HG03342 (cell line): ENCODE measurements at regions not wholly inside any gene's neighbourhood (a gene's known extent, or its start where the extent isn't known, plus 50 kb on each side); places are given as distances from the start of the nearest gene placed in this dataset.
"Not testable (repeated sequence)": the region's sequence is repeated elsewhere in the genome, so short reads cannot be mapped to it uniquely, and the experiment has no call there.

ENCODE experiments used
- ATAC-seq: cut with Tn5 transposase; IDR thresholded peaks from one replicate; pipeline ENCODE4 v1.9.1; 2021; ENCODE audit warnings: mild to moderate bottlenecking, moderate library complexity; ENCODE audit not compliant: unreplicated experiment

DNA sequence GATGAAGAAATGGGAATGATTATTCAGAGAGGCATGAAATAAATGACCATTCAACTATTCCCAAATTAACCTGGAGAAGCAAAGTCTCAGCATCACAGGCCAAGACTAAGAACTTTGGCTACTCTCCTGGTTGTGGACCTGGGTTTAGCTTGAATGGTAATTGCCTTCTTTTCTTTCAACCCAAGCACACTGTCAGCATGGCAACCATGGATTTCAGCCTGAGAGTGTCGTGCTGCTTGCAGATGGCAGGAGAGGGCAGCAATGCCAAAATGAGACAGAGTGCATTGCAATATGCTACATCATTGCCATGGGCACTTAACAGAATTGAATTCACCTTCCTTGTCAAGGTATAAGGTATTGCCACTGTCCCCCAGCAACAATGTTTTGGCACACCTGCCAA, 767.2 kb downstream of the REEP3 start:
- no peak for ATAC-seq

DNA sequence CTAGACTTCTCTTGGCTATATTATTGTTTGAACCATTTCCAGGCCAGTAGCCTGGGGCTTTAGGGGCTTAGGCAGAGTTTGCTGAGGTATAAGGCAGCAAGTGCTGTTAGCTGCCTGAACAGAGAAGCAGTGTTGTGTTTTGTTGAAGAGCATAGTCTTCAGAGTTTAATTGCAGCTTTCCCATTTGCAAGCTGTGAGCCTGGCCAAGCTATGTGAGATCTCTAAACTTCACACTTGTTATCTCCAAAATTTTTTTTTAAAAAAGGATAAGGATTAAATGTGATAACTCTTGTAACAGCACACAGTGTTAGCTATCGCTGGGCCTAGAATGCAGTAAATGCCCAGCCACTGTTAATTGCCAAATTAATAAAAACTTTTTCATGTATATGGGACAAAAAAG, 782.4 kb downstream of the REEP3 start:
- no peak for ATAC-seq

DNA sequence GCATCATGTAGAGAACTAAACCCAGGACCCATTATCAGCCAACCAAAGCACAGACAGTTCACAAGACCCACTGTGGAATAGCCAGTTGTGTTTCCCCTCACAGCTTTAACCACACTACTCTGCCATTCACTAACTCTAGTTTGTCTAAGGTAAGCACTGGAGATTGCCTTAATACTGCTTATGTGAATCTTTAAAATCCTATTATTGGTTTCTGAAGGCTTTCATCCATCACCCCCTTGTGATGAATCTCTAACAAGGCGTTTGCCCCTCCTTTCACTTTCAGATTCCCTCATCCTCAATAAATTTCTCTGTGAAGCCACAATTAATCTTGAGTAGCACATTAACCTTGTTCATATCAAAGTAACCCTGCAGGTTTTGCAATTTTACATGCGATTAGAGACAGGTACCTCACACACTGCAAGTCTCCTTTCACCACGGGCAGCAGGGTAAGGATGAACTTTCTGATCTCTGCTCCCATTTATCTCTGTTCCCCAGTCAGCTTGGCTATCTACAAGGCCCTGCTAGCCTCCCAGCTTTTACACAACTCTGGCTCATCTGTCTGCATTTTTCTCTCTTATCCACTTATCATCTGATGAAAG, 785.6 kb downstream of the REEP3 start:
- no peak for ATAC-seq

DNA sequence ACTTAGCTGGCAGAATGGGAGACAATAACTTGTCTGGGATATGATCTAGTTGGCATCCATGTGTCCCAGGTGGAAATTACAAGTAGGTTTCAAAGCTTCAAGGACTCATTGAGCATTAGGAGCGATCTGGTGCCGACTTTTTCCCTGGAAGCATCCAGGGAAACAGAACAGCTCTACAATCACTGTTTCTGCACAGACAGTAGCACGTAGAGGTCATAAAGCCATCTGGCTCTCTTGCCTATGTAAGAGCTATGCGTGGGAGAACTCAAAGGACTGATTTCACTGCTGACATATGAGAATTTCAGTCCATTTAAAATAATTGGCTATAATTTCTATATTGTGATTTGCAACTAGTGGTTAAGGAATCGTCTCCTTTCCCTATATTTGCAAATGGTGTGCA, 791.7 kb downstream of the REEP3 start:
- no peak for ATAC-seq

DNA sequence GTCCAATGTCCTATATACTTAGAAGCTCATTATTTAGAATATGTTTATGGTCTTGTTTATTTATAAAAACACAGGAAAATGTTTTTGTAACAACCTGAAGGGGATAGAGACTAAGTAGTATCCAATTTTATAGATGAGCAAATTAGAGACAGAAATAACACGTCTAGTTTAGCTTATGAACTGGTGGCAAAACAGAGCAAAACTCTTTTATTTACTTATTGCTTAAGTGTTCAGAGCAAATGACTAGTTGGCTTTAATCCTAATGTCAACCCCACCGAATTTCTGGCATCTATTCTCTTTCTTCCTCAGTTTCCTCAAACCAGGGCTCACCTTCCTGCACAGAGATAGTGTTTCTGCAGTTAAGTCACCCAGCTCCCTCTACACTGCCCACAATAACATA, 792.8 kb downstream of the REEP3 start:
- no peak for ATAC-seq

DNA sequence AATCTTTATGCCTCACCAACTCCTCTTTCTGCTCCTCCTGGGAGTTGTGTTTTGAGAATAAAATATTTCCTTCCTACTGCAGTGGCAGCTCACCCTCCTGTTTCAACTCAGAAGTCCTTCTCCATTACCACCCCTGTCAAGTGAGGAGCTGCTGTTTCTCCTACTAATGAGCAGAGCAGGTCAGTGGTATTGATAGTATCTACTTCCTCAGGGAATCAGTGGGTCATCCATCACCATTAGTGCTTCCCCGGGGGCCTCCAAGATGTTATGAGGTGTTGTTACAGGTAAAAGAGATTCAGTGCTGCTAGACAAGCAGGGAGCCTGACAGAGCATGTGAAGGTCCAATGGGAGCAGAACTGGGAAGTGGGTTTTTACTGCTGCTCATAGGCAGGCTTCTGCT, 795.2 kb downstream of the REEP3 start:
- ATAC-seq = no peak

DNA sequence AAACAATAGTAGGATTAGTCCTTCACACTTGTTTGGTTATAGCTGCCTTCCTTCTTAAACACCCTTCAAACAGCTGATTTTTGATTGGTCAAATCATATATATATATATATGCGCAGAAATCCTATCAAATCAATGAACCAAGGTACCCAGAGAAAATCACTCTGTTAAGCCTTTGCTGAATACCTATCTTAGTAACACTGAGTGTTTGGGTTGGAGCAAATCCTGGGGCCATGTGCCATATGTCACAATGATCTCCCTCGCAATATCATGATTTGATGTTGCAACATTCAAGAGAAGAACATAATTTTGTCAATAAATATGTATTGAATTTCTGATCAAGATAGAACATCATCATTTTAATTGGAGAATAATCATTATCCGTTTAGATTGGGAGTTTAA, 795.6 kb downstream of the REEP3 start:
- ATAC-seq = no peak

DNA sequence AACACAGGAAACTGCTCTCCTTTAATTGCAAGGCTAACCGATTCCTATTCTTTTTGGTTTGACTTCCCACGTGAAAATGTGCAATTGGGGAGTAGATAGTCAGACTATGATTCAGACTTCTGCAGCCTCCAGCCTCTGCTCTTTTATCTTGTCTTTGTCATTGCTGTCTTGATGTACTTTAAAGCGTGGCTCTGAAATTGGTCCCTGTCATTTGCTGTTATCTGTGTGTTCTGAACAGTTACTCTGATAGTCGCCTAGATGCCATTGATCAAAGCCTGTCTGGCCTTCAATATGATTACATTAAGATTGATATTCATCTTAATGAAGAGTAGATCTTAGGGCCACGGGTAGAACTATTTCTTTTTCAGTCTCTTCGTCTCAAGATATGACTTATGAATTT, 799.2 kb downstream of the REEP3 start:
- no peak for ATAC-seq

DNA sequence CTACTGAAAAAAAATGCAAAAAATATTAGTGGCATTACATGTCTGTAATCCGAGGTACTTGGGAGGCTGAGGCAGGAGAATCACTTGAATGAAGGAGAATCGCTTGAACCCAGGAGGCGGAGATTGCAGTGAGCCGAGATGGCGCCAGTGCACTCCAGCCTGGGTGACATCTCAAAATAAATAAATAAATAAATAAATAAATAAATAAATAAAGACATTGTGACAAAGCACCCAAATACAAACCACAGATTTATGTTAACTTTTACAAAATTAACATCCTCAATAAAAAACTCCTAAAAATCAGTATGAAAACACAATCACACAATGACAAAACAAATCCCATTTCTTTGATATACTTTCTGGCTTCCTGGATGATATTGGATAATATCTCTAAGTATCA, 808.3 kb downstream of the REEP3 start:
- ATAC-seq = no peak

DNA sequence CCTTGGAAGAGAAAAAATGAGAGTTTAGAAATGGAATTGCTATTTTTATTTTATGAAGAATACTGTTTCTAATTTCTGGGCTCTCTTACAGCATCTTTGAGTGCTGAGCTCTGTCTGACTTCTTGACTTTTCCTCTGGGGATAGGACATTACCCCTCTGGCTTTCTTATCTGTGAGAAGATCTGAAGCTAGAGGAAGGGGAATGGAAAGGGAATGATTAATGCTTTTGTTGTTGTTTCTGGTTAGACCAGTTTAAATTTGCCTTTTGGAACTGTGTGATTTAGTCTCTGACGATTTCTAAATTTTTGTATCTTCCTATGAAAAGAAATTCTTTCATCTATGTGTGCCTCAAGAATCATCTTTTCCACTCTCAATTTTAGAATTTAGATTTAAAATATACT, 811.4 kb downstream of the REEP3 start:
- ATAC-seq = no peak

DNA sequence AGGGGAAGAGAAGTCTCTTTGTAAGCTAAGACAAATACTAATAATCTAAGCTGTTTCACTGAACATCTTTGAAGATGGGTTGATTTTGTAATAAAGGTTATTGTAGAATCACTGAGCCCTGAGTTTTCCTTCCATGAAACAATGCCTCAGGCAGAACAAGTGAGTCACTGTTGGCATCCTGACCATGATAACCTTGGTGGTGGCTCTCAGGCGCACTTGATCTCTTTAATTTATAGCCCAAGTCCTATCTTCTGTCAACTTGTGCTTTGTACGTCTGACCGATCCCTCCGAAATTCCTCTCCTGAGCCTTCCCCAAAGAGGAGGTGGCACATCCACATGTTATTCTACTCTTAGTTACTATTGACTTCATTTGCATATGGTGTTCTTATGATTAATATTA, 812.9 kb downstream of the REEP3 start:
- no peak for ATAC-seq

DNA sequence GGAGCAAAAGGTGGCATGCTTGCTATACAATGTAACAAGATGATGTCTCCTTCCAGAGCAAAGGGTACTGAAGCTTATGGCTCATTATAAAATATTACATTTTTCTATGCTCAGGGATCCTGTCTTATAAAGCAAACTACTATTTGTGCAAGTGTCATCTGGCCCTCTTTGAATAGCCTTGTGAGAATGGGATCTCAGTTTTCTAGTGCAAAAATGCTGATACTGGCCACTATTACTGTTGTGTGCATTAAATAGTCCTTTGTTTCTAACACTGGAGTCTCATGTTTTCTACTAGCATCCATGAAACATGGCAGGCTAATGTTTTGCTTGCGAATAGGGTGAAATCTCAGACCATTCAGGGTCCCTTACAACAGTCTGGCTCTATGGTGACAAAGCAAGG, 823.0 kb downstream of the REEP3 start:
- no peak for ATAC-seq

DNA sequence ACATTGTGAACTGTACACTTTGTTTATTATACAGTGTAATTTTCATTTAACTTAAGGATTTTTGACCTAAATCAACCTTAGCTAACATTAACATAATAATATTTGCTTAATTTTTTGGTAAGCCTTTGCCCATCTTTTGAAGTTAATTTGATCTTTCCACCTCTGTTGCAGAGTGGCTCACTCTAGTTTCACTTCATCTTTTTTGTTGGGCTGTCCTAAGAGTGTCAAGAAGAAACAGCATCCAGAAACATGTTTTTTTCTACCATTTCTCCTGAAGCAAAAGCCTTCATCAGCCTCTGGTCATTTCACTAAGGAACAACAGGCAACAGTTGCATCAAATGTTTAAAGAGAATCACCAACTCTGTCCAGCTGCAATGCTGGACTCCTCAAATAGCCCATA, 824.7 kb downstream of the REEP3 start:
- no peak for ATAC-seq

DNA sequence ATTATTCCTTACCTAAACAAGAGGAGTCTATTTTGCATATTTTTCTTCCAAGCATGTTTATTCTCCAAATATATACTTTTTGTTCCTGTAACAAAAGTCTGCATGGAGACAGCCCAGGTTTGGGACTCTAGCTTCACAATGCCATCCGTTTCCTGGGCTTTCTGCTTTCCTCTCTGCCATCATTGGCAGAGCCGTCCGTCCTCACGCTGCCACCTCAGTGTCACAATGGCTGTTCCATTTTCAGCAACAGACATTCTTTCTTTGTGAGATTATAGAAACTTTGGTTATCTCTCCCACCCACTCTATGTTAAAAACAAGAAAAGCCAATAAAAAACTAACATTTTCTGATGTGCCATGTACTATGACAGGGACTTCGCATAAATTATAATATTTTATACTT, 825.2 kb downstream of the REEP3 start:
- no peak for ATAC-seq

DNA sequence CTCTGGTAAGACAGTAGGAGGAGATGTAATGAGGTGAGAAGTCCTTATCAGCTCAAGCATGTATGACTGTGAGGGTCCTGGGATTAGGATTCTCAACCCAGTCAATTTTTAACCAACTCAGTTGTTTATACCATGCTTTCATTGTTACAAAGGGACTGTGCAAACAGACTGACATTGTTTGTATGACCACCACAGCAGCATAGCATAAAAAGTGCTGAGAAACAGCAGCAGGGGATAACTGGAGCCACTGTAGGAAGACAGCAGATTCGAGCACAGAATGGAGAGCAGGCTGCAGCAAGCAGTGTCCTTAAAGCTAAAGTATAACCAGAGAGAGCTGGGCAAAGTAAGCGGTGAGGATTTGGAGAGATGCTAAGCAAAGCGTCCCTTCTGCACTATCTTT, 829.5 kb downstream of the REEP3 start:
- no peak for ATAC-seq

DNA sequence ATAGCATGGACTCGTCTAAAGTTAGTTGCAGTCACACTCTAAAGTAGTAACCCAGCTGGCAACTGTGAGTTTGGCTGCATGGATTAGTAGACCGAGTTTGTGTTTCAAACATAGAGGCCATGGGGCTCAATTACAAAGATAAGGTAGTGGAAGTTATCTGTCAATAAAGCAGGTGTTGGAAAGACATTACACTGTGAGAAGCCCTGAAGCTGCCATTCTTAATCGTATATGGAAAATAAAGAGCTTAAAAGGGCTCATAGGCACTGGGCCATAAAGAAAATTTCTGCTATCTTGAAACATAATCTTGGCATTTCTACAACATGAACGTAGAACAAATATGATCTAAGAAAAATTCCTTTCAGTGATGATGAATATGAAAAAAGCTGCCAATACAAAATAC, 837.7 kb downstream of the REEP3 start:
- ATAC-seq = no peak

DNA sequence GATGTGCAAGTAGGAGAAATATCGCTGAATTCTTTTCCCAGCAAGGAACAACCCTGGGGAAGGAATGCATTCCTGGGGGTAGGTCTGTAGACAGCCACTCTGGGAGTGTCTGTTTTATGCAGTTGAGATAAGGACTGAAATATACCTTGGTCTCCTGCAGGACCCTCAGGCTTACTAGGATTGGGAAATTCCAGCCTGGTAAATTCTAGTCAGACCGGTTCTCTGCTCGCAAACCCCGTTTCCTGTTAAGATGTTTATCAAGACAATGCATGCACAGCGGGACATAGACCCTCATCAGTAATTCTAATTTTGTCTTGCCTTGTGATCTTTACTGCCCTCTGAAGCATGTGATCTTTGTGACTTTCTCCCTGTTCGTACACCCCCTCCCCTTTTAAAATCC, 839.0 kb downstream of the REEP3 start:
- ATAC-seq = not testable (repeated sequence)

DNA sequence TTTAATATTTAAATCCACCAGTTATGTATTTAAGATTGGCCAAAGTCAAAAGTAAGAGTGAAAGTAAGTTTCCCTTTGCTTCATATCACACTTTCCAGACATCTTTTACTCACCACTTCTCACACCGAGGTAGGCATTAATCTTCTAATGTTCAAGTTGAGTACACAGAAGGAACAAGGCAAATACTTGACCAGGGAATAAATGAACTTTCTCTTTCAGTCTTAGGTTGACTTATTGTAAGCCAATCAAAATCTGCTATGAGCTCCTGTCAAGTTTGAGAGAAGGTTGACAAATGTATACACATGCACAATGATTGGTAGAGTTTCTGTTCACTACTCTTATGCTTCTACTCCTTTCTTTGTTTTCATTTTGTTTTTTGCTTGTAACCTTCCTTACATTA, 842.5 kb downstream of the REEP3 start:
- no peak for ATAC-seq

DNA sequence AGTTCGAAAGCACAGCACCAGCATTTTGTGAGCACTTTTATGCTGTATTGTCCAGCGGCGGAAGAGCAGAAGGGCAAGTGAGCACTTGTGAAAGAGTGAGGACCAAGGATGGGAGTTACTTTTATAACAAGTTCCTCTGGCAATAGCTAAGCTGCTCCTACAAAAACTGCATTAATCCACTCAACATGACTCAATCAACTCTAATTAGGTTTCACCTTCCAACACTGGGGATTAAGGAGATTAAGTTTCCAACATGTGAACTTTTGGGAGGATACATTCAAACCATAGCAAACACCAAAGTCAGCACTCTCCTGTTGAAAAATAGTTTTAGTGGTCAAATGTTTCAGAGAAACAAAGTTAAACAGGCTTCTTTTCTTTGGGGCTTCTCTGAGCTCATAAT, 844.5 kb downstream of the REEP3 start:
- no peak for ATAC-seq

DNA sequence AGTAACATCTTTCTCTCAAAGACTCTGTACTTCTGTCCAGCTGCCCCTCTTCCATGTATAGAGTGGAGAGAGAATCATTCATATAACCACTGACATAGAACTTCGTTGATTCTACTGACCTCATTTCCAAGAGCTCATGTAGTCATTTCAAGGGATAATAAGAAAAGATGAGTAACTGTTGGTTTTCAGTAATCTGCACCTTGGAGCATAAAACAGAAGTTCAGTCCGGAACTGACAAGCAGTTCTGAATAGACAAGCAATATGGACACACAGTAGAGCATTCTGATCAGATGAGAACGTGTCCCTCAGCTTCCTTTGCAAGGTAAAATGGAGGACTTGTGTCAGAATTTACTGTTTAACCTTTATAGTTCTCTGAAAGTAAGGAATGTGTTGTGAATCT, 847.1 kb downstream of the REEP3 start:
- ATAC-seq = no peak

DNA sequence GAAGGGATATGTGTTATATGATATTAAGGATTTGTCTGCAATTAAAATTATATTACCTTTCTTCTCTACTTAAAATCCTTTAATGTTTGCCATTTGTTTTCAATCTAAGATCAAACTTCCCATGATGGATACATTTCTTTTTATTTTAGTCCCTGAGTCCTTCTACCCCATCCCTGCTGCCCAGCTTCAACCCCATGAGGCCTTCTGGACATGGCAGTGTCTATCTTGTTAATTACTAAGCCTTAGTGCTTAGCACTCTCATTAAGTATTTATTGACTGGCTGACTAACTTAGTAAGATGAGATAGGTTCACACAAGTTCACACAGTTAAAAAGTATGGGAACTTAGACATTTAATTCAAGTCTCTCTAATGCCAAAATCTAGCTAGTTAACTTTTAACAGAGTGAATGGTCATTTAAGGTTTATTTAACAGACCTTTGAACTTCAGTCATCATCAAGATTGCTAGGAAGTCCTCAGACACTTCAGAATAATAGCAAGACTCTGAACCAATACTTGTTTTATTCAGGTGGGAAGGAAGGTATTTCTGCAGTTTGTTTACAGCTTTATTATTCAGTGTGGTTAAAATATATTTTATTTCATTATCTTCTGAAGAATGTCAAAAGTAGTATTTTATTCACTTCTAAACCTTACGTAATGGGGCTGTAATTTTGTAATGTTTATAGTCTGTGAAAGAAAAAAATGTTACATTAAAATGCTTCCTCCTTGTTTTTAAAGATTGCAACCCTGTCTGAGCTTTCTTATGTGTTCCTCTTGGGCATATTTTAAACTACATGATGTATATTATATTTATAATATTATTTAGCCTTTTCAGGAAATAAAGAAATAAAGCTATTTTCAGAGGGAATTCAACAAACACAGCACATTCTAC, 848.9 kb downstream of the REEP3 start:
- no peak for ATAC-seq

DNA sequence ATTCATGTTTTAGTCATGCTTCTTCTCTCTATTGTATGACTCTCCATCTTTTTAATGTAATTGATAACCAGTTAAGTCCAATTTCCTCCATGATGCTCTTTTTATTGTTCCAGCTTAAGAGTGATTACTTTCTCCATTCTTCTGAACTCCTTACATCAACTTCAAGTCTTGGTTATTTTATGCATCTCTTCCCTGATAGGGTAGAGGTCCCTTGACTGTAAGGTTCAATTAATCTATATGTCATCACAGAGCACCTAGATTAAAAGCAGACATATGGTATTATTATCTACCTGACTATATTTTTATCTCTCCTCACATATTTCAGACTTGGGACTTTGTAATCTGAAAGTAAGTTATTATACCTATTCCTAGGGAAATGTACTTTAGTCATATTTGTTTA, 853.1 kb downstream of the REEP3 start:
- no peak for ATAC-seq

DNA sequence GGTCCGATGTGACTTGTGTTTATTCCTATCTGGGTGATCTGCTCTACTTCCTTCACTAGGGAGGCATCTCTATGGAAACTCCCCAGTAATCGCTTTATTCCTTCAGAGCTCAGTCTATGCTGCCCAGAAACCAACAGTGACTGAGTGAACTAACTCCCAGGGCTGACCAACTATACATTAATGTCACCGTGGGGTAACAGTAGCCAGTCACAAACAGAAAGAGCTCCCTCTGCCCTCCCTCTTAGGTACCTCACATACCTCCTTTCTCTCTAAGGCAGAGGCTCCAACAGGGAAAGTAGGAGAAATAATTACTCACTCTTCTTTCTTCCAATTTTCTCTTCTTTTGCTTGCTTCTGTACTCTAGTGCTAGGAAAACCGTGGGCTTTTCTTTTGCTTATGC, 855.0 kb downstream of the REEP3 start:
- ATAC-seq = no peak
